ENCODE measurements at regions not wholly inside any gene's neighbourhood (a gene's known extent, or its start where the extent isn't known, plus 50 kb on each side); places are given as distances from the start of the nearest gene placed in this dataset.

GRCh38 chr6:67914419-67914818 lies 720.7 kb upstream of the ADGRB3 start:
- no peak for TF ChIP-seq CTCF (conservative IDR thresholded peaks at IDR 0.05; ENCODE audit: low read depth, low read length)
- no peak for TF ChIP-seq EZH2phosphoT487 (IDR thresholded peaks at IDR 0.05; ENCODE audit: borderline replicate concordance, low read length)
